ENCODE measurements at regions not wholly inside any gene's neighbourhood (a gene's known extent, or its start where the extent isn't known, plus 50 kb on each side); places are given as distances from the start of the nearest gene placed in this dataset.

DNA sequence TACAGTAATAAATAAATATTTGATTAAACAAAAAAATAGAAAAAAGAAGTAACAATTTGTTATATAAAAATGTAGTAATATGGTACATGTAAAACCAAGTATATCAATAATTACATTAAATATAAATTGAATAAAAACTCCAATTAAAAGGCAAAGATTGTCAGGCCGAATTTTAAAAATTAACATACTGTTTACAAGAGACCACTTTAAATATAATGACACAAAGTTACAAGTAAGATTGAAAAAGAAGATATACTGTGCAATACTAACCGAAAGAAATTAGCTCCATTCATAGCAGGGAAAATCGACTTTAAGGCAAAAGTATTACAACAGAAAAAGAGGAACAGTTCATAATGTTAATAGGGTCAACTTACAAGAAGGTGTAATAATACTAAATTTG, 571.5 kb upstream of the ARID1B start:
- TF ChIP-seq POLR2A (IDR thresholded peaks at IDR 0.05), result no peak
- TF ChIP-seq, protein P1, sequence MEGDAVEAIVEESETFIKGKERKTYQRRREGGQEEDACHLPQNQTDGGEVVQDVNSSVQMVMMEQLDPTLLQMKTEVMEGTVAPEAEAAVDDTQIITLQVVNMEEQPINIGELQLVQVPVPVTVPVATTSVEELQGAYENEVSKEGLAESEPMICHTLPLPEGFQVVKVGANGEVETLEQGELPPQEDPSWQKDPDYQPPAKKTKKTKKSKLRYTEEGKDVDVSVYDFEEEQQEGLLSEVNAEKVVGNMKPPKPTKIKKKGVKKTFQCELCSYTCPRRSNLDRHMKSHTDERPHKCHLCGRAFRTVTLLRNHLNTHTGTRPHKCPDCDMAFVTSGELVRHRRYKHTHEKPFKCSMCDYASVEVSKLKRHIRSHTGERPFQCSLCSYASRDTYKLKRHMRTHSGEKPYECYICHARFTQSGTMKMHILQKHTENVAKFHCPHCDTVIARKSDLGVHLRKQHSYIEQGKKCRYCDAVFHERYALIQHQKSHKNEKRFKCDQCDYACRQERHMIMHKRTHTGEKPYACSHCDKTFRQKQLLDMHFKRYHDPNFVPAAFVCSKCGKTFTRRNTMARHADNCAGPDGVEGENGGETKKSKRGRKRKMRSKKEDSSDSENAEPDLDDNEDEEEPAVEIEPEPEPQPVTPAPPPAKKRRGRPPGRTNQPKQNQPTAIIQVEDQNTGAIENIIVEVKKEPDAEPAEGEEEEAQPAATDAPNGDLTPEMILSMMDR (IDR thresholded peaks at IDR 0.05), result no peak
